Activated naive CD8-positive, alpha-beta T cell treated with anti-CD3 and anti-CD28 coated beads, Interleukin-2, amount 50 U/mL, for 24 hours (primary cell): ENCODE measurements at regions not wholly inside any gene's neighbourhood (a gene's known extent, or its start where the extent isn't known, plus 50 kb on each side); places are given as distances from the start of the nearest gene placed in this dataset.
"Not testable (repeated sequence)": the region's sequence is repeated elsewhere in the genome, so short reads cannot be mapped to it uniquely, and the experiment has no call there.

Experiments used
- ATAC-seq: fragments of 150-1000 bp; cut with Tn5 transposase; one replicate; pipeline ENCODE4 v1.10.0; 2021
- DNase-seq: peaks from one replicate; pipeline ENCODE4 v3.0.0; 2021
- H3K27ac Mint-ChIP-seq: one replicate; pipeline ENCODE4 v1.8.0; 2021; ENCODE audit warnings: mild to moderate bottlenecking, mixed read lengths
- H3K27me3 Mint-ChIP-seq: one replicate; pipeline ENCODE4 v1.8.0; 2021; ENCODE audit warnings: mixed read lengths
- H3K36me3 Mint-ChIP-seq: one replicate; pipeline ENCODE4 v1.8.0; 2021; ENCODE audit warnings: low read depth, mixed read lengths
- H3K4me1 Mint-ChIP-seq: one replicate; pipeline ENCODE4 v1.8.0; 2021; ENCODE audit warnings: mixed read lengths
- H3K4me3 Mint-ChIP-seq: one replicate; pipeline ENCODE4 v1.8.0; 2021; ENCODE audit warnings: mild to moderate bottlenecking, moderate library complexity, mixed read lengths
- H3K9me3 Mint-ChIP-seq: one replicate; pipeline ENCODE4 v1.8.0; 2021; ENCODE audit warnings: mixed read lengths

- Mint-ChIP-seq H3K27ac (no peak overlapping the region), H3K4me1 (no peaks in the 10 kb centered on the region), H3K4me3 (no peak overlapping the region), H3K27me3 (peaks cover 4% of the 10 kb centered on the region), H3K36me3 (no peaks in the 10 kb centered on the region), H3K9me3 (no peaks in the 10 kb centered on the region)
- DNase-seq (no peak), ATAC-seq (no peak)
Measured at GRCh38 chr9:85487872-85488271, 253.9 kb downstream of the AGTPBP1 start.

GRCh38 chr9:85484235-85484634 is 257.5 kb downstream of the AGTPBP1 start:
- Mint-ChIP-seq H3K4me1 (no peaks in the 10 kb centered on the region), H3K36me3 (no peaks in the 10 kb centered on the region), H3K27me3 (peaks cover 23% of the 10 kb centered on the region), H3K27ac (no peak overlapping the region), H3K4me3 (no peak overlapping the region), H3K9me3 (no peaks in the 10 kb centered on the region)
- DNase-seq (no peak), ATAC-seq (no peak)

DNA sequence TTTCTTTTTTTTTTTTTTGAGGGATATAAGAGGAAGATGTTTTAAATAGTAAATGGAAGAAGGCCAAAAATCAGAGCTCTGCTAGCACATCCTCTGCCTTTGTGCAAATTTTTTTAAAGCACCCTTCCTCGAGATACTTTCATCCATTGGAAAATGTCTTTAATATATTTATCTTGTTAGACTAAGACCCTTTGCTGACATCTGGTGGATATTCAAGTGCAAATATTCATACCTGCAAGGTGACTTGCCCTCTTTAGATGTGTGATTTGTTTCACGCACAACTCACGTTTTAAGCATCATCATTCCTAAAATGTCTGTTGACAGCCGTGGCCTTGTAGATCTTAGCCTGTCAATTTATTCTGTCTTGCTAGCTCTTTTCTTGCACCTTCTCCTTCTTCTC is 258.5 kb downstream of the AGTPBP1 start:
- peaks cover 23% of the 10 kb centered on the region for H3K27me3 Mint-ChIP-seq

DNA sequence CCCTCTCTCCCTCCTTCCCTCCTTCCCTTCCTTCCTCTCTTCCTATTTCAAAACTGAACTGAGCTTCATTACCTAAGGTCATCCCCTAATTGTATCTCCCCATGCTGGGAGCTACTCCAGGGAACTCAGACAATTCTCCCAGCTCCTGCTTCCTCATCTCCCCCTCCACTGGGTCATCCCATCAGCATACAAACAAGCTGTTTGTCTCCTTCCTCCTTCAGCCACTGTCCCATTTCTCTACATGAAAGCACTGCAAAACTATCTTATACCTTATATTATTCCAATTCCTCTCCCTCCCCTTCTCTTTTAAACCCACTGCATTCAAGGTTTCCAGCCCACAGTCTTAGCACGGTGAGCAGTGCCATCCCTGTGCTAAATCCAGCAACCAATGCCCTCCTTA is 262.4 kb downstream of the AGTPBP1 start:
- H3K4me3 Mint-ChIP-seq = no peak overlapping the region
- H3K27ac Mint-ChIP-seq = no peak overlapping the region
- H3K36me3 Mint-ChIP-seq = no peaks in the 10 kb centered on the region
- DNase-seq = no peak
- no peak for ATAC-seq
- H3K4me1 Mint-ChIP-seq = no peaks in the 10 kb centered on the region
- H3K9me3 Mint-ChIP-seq = no peaks in the 10 kb centered on the region
- H3K27me3 Mint-ChIP-seq = peaks cover 22% of the 10 kb centered on the region

More for the DNA sequence above, 258.5 kb downstream of the AGTPBP1 start:
- Mint-ChIP-seq H3K36me3 (no peaks in the 10 kb centered on the region), H3K27ac (no peak overlapping the region), H3K4me3 (no peak overlapping the region), H3K4me1 (no peaks in the 10 kb centered on the region), H3K9me3 (no peaks in the 10 kb centered on the region)
- ATAC-seq = no peak
- DNase-seq = no peak

- DNase-seq (no peak), ATAC-seq (no peak)
- peaks cover 20% of the 10 kb centered on the region for H3K27me3 Mint-ChIP-seq
- H3K4me1 Mint-ChIP-seq = no peaks in the 10 kb centered on the region
- H3K4me3 Mint-ChIP-seq = no peak overlapping the region
- no peak overlapping the region for H3K27ac Mint-ChIP-seq
- H3K9me3 Mint-ChIP-seq = no peaks in the 10 kb centered on the region
- H3K36me3 Mint-ChIP-seq = no peaks in the 10 kb centered on the region
Measured at GRCh38 chr9:85478847-85479246, 262.9 kb downstream of the AGTPBP1 start.

DNA sequence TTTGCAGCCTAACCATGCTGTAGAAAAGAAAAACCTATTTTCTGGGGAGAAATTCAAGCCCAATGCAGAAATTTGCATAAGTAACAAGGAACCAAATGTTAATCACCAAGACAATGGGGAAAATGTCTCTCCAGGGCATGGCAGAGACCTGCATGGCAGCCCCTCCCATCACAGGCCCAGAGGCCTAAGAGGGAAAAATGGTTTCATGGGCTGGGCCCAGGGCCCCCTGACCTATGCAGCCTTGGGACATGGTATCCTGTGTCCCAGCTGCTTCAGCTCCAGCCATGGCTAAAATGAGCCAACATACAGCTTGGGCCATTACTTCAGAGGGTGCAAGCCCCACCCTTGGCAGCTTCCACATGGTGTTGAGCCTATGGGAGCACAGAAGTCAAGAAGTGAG is 266.9 kb downstream of the AGTPBP1 start:
- H3K36me3 Mint-ChIP-seq, H3K4me3 Mint-ChIP-seq, DNase-seq, H3K27ac Mint-ChIP-seq, H3K9me3 Mint-ChIP-seq, ATAC-seq, H3K27me3 Mint-ChIP-seq, H3K4me1 Mint-ChIP-seq: not testable (repeated sequence)

DNA sequence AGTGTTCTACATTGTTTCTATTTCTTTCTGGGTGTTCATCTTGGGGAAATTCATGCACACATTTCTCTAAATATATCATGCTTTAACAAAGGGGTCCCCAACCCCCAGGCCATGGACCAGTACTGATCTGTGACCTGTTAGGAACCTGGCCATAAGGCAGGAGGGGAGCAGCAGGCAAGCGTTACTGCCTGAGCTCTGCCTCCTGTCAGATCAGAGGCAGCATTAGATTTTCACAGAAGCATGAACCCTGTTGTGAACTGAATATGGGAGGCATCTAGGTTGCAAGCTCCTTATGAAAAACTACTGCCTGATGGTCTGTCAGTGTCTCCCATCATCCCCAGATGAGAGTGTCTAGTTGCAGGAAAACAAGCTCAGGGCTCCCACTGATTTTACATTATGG is 270.0 kb downstream of the AGTPBP1 start:
- Mint-ChIP-seq H3K4me3 (no peak overlapping the region), H3K9me3 (no peaks in the 10 kb centered on the region), H3K27ac (no peak overlapping the region), H3K36me3 (no peaks in the 10 kb centered on the region), H3K27me3 (no peaks in the 10 kb centered on the region), H3K4me1 (no peaks in the 10 kb centered on the region)
- DNase-seq (no peak), ATAC-seq (no peak)

- no peak for ATAC-seq
- Mint-ChIP-seq H3K9me3 (no peaks in the 10 kb centered on the region), H3K4me1 (no peaks in the 10 kb centered on the region), H3K27me3 (no peaks in the 10 kb centered on the region), H3K36me3 (no peaks in the 10 kb centered on the region), H3K27ac (no peak overlapping the region), H3K4me3 (no peak overlapping the region)
- no peak for DNase-seq
Measured at GRCh38 chr9:85469041-85469440, 272.7 kb downstream of the AGTPBP1 start.

DNA sequence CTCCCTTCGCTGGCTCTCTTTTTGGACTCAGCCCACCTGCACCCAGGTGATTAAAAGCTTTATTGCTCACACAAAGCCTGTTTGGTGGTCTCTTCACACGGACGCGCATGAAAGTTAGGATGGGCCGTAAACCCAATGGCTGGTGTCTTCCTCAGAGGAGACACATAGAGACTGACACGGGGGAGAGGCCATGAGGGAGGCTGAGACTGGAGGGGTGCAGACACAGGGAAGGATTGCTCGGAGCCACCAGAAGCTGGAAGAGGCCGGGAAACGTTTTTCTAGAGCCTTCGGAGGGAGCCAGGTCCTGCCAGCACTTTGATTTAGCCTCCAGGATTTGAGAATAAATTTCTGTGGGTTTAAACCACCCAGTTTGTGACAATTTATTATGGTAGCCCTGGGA is 274.9 kb downstream of the AGTPBP1 start:
- Mint-ChIP-seq H3K36me3 (no peaks in the 10 kb centered on the region), H3K9me3 (no peaks in the 10 kb centered on the region), H3K4me3 (no peak overlapping the region), H3K4me1 (no peaks in the 10 kb centered on the region), H3K27ac (no peak overlapping the region), H3K27me3 (no peaks in the 10 kb centered on the region)
- no peak for ATAC-seq
- no peak for DNase-seq

GRCh38 chr9:85458114-85458864 is 283.5 kb downstream of the AGTPBP1 start:
- H3K4me1 Mint-ChIP-seq, H3K36me3 Mint-ChIP-seq, DNase-seq, ATAC-seq, H3K4me3 Mint-ChIP-seq, H3K27me3 Mint-ChIP-seq, H3K27ac Mint-ChIP-seq, H3K9me3 Mint-ChIP-seq: not testable (repeated sequence)

GRCh38 chr9:85453850-85454249 is 287.9 kb downstream of the AGTPBP1 start:
- no peak overlapping the region for H3K27ac Mint-ChIP-seq
- ATAC-seq (no peak), DNase-seq (no peak)
- H3K27me3 Mint-ChIP-seq = peaks cover 9% of the 10 kb centered on the region
- no peaks in the 10 kb centered on the region for H3K9me3 Mint-ChIP-seq
- no peaks in the 10 kb centered on the region for H3K4me1 Mint-ChIP-seq
- no peaks in the 10 kb centered on the region for H3K36me3 Mint-ChIP-seq
- H3K4me3 Mint-ChIP-seq = no peak overlapping the region

DNA sequence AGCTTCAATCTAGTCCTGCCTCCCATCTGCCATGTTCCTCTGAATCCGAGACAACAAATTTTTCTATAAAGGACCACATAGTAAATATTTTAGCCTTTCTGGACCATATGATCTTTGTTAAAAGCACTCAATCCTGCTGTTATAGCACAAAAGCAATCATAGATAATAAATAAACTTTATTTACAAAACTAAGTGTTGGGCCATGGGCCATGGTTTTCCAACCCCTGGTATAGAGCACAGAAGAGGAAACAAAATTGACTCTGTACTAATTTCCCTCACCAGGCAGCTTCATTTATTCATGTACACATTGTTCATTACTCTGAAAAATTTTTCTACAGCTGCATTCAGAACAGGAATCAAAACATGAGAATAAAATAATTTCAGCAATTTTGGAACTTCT is 288.9 kb downstream of the AGTPBP1 start:
- Mint-ChIP-seq H3K9me3 (no peaks in the 10 kb centered on the region), H3K4me1 (no peaks in the 10 kb centered on the region), H3K4me3 (no peak overlapping the region), H3K27me3 (peaks cover 9% of the 10 kb centered on the region), H3K36me3 (no peaks in the 10 kb centered on the region), H3K27ac (no peak overlapping the region)
- ATAC-seq (no peak), DNase-seq (no peak)

DNA sequence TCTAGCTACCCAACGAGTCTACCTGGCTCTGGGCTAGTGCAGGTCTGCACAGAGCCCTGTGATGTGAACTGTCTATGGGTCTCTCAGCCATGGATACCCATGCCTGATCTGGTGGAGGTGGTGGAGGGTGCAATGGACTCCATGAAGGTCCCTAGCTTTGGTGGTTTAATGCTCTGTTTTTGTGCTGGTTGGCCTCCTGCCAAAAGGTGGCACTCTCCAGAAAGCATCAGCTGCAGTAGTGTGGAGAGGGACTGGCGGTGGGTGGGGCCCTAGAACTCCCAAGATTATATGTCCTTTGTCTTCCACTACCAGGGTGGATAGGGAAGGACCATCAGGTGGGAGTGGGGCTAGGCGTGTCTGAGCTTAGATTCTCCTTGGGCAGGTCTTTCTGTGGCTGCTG is 290.1 kb downstream of the AGTPBP1 start:
- Mint-ChIP-seq H3K27ac (no peak overlapping the region), H3K36me3 (no peaks in the 10 kb centered on the region), H3K4me3 (no peak overlapping the region), H3K4me1 (no peaks in the 10 kb centered on the region), H3K27me3 (peaks cover 9% of the 10 kb centered on the region), H3K9me3 (peaks cover under 1% of the 10 kb centered on the region)
- no peak for ATAC-seq
- DNase-seq = no peak

DNA sequence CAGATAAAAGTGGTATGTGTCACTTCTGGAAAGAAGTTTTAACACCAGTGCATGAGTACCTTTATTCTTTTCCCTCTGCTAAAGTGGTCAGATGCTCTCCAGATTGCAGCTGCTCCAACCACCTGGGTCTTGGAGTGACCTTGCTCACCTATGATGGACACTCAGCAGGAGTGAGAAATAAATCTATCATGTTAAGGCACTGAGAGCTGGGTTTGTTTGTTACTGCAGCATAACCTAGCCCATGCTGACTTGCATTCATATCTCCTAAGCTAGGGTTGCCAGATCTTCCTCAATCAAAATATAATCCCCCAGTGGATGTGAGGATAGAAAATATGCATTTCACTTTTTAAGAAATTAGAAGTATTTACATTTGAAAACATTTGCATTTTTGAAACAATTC is 295.9 kb downstream of the AGTPBP1 start:
- Mint-ChIP-seq H3K4me1 (no peaks in the 10 kb centered on the region), H3K36me3 (no peaks in the 10 kb centered on the region), H3K27me3 (peaks cover 4% of the 10 kb centered on the region), H3K27ac (no peak overlapping the region), H3K4me3 (no peak overlapping the region), H3K9me3 (peaks cover 4% of the 10 kb centered on the region)
- no peak for ATAC-seq
- no peak for DNase-seq

DNA sequence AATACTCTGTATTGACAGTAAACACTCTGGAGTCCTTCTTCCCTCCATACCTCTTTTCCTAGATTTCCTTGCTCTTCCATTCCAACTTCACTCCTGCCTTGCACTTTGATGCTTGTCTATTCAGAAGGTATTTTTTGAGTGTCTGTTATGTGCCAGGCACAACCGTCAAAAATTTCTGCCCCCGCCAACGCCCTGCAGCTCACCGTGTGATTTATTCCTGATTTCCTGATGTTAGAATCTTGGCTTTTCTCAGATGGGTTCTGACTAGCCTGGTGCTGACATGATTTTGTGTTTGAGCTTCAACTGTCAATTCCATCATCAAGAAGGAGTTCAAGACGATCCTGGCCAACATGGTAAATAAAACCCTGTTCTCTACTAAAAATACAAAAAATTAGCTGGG is 297.5 kb downstream of the AGTPBP1 start:
- H3K27ac Mint-ChIP-seq = no peak overlapping the region
- no peaks in the 10 kb centered on the region for H3K4me1 Mint-ChIP-seq
- DNase-seq (no peak), ATAC-seq (no peak)
- H3K36me3 Mint-ChIP-seq = no peaks in the 10 kb centered on the region
- H3K4me3 Mint-ChIP-seq = no peak overlapping the region
- H3K9me3 Mint-ChIP-seq = peaks cover 4% of the 10 kb centered on the region
- H3K27me3 Mint-ChIP-seq = peaks cover 3% of the 10 kb centered on the region

- Mint-ChIP-seq H3K4me1 (no peaks in the 10 kb centered on the region), H3K9me3 (peaks cover 4% of the 10 kb centered on the region), H3K27me3 (no peaks in the 10 kb centered on the region), H3K36me3 (no peaks in the 10 kb centered on the region), H3K27ac (no peak overlapping the region), H3K4me3 (no peak overlapping the region)
- ATAC-seq (no peak), DNase-seq (no peak)
Measured at GRCh38 chr9:85443190-85443598, 298.6 kb downstream of the AGTPBP1 start.
